ENCODE measurements at regions not wholly inside any gene's neighbourhood (a gene's known extent, or its start where the extent isn't known, plus 50 kb on each side); places are given as distances from the start of the nearest gene placed in this dataset.
"Not testable (repeated sequence)": the region's sequence is repeated elsewhere in the genome, so short reads cannot be mapped to it uniquely, and the experiment has no call there.

GRCh38 chr4:138334346-138335016 is 92.3 kb upstream of the SLC7A11 start:
- TF ChIP-seq CTCF (IDR thresholded peaks at IDR 0.05), result no peak
- Mint-ChIP-seq H3K9me3 (ENCODE audit: unreplicated experiment) (no peaks in the 10 kb centered on the region), H3K27me3 (ENCODE audit: unreplicated experiment) (no peaks in the 10 kb centered on the region), H3K27ac (ENCODE audit: unreplicated experiment) (no peak overlapping the region), H3K36me3 (ENCODE audit: unreplicated experiment) (no peaks in the 10 kb centered on the region), H3K4me3 (ENCODE audit: unreplicated experiment) (no peak overlapping the region), H3K4me1 (ENCODE audit: unreplicated experiment) (no peaks in the 10 kb centered on the region)
- no peak for DNase-seq (ENCODE audit: extremely low spot score, unreplicated experiment)

DNA sequence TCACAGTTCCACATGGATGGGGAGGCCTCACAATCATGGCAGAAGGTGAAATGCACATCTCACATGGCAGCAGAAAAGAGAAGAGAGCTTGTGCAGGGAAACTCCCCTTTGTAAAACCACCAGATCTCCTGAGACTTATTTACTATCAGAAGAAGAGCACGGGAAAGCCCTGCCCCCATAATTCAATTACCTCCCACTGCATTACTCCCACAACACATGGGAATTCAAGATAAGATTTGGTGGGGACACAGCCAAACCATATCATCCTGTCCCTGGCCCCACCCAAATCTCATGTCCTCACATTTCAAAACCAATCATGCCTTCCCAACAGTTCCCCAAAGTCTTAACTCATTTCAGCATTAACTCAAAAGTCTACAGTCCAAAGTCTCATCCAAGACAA is 90.3 kb upstream of the SLC7A11 start:
- not testable (repeated sequence) for H3K36me3 Mint-ChIP-seq (ENCODE audit: unreplicated experiment); H3K27me3 Mint-ChIP-seq (ENCODE audit: unreplicated experiment); DNase-seq (ENCODE audit: extremely low spot score, unreplicated experiment); H3K9me3 Mint-ChIP-seq (ENCODE audit: unreplicated experiment); H3K4me1 Mint-ChIP-seq (ENCODE audit: unreplicated experiment); H3K4me3 Mint-ChIP-seq (ENCODE audit: unreplicated experiment); H3K27ac Mint-ChIP-seq (ENCODE audit: unreplicated experiment)

DNA sequence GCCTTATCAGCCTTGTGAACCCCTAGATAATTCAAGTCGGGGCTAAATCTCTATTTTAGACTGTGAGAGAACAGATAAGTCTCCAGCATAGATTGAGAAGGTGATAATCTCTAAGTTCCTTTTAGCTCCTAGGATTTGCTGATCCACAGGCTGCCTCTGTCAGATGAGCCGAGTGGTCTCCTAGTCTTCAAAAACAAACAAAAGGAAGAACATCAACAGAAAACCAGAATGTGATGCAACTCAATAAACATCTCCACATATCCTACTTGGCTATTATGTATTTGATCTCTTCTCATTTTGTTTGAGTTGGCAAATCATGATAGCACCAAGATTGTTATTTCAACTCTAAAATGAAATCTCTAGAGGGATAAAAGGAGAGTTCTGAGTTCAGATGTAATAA is 88.4 kb upstream of the SLC7A11 start:
- H3K27me3 Mint-ChIP-seq (ENCODE audit: unreplicated experiment), result no peaks in the 10 kb centered on the region
- TF ChIP-seq CTCF (IDR thresholded peaks at IDR 0.05), result no peak
- no peaks in the 10 kb centered on the region for H3K36me3 Mint-ChIP-seq (ENCODE audit: unreplicated experiment)
- no peaks in the 10 kb centered on the region for H3K9me3 Mint-ChIP-seq (ENCODE audit: unreplicated experiment)
- DNase-seq (ENCODE audit: extremely low spot score, unreplicated experiment), result no peak
- H3K4me1 Mint-ChIP-seq (ENCODE audit: unreplicated experiment), result peaks cover 3% of the 10 kb centered on the region
- H3K27ac Mint-ChIP-seq (ENCODE audit: unreplicated experiment), result no peak overlapping the region
- H3K4me3 Mint-ChIP-seq (ENCODE audit: unreplicated experiment), result no peak overlapping the region

- TF ChIP-seq CTCF (IDR thresholded peaks at IDR 0.05), result no peak
- Mint-ChIP-seq H3K4me3 (ENCODE audit: unreplicated experiment) (no peak overlapping the region), H3K27ac (ENCODE audit: unreplicated experiment) (no peak overlapping the region), H3K9me3 (ENCODE audit: unreplicated experiment) (no peaks in the 10 kb centered on the region), H3K4me1 (ENCODE audit: unreplicated experiment) (peaks cover 3% of the 10 kb centered on the region), H3K36me3 (ENCODE audit: unreplicated experiment) (no peaks in the 10 kb centered on the region), H3K27me3 (ENCODE audit: unreplicated experiment) (no peaks in the 10 kb centered on the region)
- no peak for DNase-seq (ENCODE audit: extremely low spot score, unreplicated experiment)
These were observed 87.4 kb upstream of the SLC7A11 start for GRCh38 chr4:138329506-138330070.

- Mint-ChIP-seq H3K36me3 (ENCODE audit: unreplicated experiment) (no peaks in the 10 kb centered on the region), H3K4me3 (ENCODE audit: unreplicated experiment) (no peak overlapping the region), H3K27ac (ENCODE audit: unreplicated experiment) (no peak overlapping the region), H3K27me3 (ENCODE audit: unreplicated experiment) (no peaks in the 10 kb centered on the region), H3K4me1 (ENCODE audit: unreplicated experiment) (peaks cover 3% of the 10 kb centered on the region), H3K9me3 (ENCODE audit: unreplicated experiment) (no peaks in the 10 kb centered on the region)
- no peak for TF ChIP-seq CTCF (IDR thresholded peaks at IDR 0.05)
- DNase-seq (ENCODE audit: extremely low spot score, unreplicated experiment), result no peak
These were observed 85.2 kb upstream of the SLC7A11 start for GRCh38 chr4:138327338-138327737.
